ENCODE measurements at regions not wholly inside any gene's neighbourhood (a gene's known extent, or its start where the extent isn't known, plus 50 kb on each side); places are given as distances from the start of the nearest gene placed in this dataset.

DNA sequence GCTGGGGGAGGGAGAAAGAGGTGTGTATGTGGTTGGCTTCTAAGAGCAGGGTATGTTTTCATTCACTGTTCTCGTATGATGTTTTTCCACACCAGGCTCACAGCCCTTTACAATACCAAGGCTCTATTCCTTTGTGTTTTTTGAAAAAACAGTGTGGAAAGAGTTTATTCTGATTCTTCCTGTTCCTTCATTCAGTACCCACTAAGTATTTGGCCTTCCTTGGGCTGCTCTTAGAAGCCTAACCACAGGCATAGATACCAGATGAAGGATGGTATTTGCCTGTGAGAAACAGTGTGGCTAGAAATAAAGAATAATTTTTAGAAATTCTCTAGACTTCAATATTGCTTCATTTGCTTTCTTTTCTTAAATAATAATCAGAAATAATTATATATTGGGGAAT lies 518.0 kb upstream of the DIPK2B start (continued):
- no peak for TF ChIP-seq KLF13 (tag; IDR thresholded peaks at IDR 0.05; ENCODE audit: borderline replicate concordance, low read depth)
- TF ChIP-seq, protein P1, sequence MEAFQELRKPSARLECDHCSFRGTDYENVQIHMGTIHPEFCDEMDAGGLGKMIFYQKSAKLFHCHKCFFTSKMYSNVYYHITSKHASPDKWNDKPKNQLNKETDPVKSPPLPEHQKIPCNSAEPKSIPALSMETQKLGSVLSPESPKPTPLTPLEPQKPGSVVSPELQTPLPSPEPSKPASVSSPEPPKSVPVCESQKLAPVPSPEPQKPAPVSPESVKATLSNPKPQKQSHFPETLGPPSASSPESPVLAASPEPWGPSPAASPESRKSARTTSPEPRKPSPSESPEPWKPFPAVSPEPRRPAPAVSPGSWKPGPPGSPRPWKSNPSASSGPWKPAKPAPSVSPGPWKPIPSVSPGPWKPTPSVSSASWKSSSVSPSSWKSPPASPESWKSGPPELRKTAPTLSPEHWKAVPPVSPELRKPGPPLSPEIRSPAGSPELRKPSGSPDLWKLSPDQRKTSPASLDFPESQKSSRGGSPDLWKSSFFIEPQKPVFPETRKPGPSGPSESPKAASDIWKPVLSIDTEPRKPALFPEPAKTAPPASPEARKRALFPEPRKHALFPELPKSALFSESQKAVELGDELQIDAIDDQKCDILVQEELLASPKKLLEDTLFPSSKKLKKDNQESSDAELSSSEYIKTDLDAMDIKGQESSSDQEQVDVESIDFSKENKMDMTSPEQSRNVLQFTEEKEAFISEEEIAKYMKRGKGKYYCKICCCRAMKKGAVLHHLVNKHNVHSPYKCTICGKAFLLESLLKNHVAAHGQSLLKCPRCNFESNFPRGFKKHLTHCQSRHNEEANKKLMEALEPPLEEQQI (IDR thresholded peaks at IDR 0.05) = no peak
- TF ChIP-seq, protein P2, sequence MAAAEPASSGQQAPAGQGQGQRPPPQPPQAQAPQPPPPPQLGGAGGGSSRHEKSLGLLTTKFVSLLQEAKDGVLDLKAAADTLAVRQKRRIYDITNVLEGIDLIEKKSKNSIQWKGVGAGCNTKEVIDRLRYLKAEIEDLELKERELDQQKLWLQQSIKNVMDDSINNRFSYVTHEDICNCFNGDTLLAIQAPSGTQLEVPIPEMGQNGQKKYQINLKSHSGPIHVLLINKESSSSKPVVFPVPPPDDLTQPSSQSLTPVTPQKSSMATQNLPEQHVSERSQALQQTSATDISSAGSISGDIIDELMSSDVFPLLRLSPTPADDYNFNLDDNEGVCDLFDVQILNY (CRISPR knock-in tag; IDR thresholded peaks at IDR 0.05) = no peak
- TF ChIP-seq PTBP1 (IDR thresholded peaks at IDR 0.05; ENCODE audit: low read depth, low read length) = no peak
- TF ChIP-seq ZFPM2 (CRISPR knock-in tag; IDR thresholded peaks at IDR 0.05) = no peak
- no peak for TF ChIP-seq RBM25 (IDR thresholded peaks at IDR 0.05; ENCODE audit: low read depth, low read length, severe bottlenecking)

DNA sequence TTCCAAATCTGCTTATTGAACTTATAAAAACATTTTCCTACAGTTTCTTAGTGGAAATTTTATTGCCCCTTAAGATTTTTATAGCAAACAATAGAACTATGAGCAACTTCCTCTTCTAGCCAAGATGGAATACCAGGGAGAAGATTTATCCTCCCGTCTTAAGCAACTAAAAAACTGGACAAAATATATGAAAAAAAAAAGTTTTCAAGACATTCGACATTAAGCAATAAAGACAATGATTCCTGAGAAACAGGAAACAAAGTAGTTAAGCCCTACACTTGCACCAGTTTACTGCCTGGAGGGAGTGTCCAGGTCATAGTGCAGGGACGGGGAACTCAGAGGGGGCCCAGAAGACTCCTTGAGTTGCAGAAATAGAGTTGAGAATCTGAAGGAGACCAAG lies 516.1 kb upstream of the DIPK2B start:
- Histone ChIP-seq H4K20me1 (replicated peaks; ENCODE audit: control insufficient read depth, insufficient read depth, low read length) (no peaks in the 10 kb centered on the region), H3K9ac (ENCODE audit: insufficient read depth in 1 of 2, low read depth in 2 of 2, low read length in 2 of 2) (no peak overlapping the region), H3K4me1 (replicated peaks in 1 of 2; ENCODE audit: control insufficient read depth in 2 of 2, insufficient read depth in 2 of 2, low read length in 2 of 2) (no peaks in the 10 kb centered on the region), H3K4me3 (no peak overlapping the region), H3K27ac (ENCODE audit: extremely low read depth, low read depth, low read length) (no peak overlapping the region), H3K27me3 (ENCODE audit: control insufficient read depth in 2 of 2, insufficient read depth in 2 of 2, low read length in 2 of 2) (no peaks in the 10 kb centered on the region), H3K36me3 (ENCODE audit: control insufficient read depth, insufficient read depth, low read length) (no peaks in the 10 kb centered on the region), H3K4me2 (ENCODE audit: insufficient read depth, low read length) (no peak overlapping the region), H3K79me2 (ENCODE audit: control insufficient read depth, insufficient read depth, low read length) (no peaks in the 10 kb centered on the region), H3K9me1 (ENCODE audit: control insufficient read depth, insufficient read depth, low read length) (no peaks in the 10 kb centered on the region), H2AFZ (ENCODE audit: low read depth, low read length) (no peak overlapping the region), H3K9me3 (replicated peaks; ENCODE audit: control insufficient read depth, insufficient read depth, low read depth, low read length) (no peaks in the 10 kb centered on the region)
- POLR2A ChIA-PET = no interaction called here
- ATAC-seq = no peak
- CTCF ChIA-PET (ENCODE audit: low intra/inter-chr PET ratio) = no interaction called here
- BruUV-seq (replicated peaks) = no TSS peak
- intact Hi-C loops (cut with micrococcal nuclease) (no loop called here), in situ Hi-C loops (cut with MboI) (no loop called here)
- WGBS (ENCODE audit: insufficient coverage, low coverage, missing lambda C conversion rate) = 4% methylated on average over 3 of the region's 3 CpGs
- no peak for FAIRE-seq
- no peak for DNase-seq (ENCODE audit: extremely low read depth in 1 of 4, low spot score in 3 of 4)
- TF ChIP-seq, protein P3, sequence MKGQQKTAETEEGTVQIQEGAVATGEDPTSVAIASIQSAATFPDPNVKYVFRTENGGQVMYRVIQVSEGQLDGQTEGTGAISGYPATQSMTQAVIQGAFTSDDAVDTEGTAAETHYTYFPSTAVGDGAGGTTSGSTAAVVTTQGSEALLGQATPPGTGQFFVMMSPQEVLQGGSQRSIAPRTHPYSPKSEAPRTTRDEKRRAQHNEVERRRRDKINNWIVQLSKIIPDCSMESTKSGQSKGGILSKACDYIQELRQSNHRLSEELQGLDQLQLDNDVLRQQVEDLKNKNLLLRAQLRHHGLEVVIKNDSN (CRISPR knock-in tag; IDR thresholded peaks at IDR 0.05) = no peak
- TF ChIP-seq PHB (CRISPR knock-in tag; IDR thresholded peaks at IDR 0.05) (no peak), ELF2 (CRISPR knock-in tag; IDR thresholded peaks at IDR 0.05) (no peak), CBFA2T2 (conservative IDR thresholded peaks at IDR 0.05) (no peak), CBX3 (IDR thresholded peaks at IDR 0.05; ENCODE audit: borderline replicate concordance in 1 of 2, low read length in 2 of 2) (no peak), ZNF57 (CRISPR knock-in tag; IDR thresholded peaks at IDR 0.05) (no peak), ELF1 (tag; IDR thresholded peaks at IDR 0.05) (no peak), ZC3H11A (IDR thresholded peaks at IDR 0.05; ENCODE audit: low read depth, low read length) (no peak), RB1 (IDR thresholded peaks at IDR 0.05; ENCODE audit: low read depth) (no peak), MCM5 (IDR thresholded peaks at IDR 0.05; ENCODE audit: low read depth) (no peak), HNRNPK (IDR thresholded peaks at IDR 0.05; ENCODE audit: low read depth, low read length, poor library complexity, severe bottlenecking) (no peak), ZNF76 (CRISPR knock-in tag; IDR thresholded peaks at IDR 0.05; ENCODE audit: borderline replicate concordance) (no peak)
- TF ChIP-seq, protein P4, sequence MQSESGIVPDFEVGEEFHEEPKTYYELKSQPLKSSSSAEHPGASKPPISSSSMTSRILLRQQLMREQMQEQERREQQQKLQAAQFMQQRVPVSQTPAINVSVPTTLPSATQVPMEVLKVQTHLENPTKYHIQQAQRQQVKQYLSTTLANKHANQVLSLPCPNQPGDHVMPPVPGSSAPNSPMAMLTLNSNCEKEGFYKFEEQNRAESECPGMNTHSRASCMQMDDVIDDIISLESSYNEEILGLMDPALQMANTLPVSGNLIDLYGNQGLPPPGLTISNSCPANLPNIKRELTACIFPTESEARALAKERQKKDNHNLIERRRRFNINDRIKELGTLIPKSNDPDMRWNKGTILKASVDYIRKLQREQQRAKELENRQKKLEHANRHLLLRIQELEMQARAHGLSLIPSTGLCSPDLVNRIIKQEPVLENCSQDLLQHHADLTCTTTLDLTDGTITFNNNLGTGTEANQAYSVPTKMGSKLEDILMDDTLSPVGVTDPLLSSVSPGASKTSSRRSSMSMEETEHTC (IDR thresholded peaks at IDR 0.05) = no peak
